ENCODE measurements at regions not wholly inside any gene's neighbourhood (a gene's known extent, or its start where the extent isn't known, plus 50 kb on each side); places are given as distances from the start of the nearest gene placed in this dataset.

DNA sequence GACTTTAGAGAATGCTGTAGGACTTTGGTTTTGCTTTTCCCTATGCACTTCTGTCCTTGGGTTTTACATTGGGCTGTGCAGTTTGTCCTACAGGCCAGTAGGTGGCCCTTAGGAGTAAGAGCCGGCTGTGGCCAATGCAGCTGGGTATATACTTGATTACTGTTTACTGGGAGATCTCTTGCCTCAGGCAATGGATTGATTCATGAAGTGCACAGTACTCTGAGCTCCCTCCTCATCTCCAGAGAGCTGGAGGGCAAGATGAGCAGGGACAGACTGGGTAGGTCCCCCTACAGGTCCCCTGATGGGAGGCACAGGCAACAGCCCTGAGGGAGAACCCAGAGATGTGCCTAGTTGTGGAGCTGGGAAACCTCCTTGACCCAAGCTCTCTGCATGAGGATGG lies 103.8 kb upstream of the QRFPR start:
- no peaks in the 10 kb centered on the region for H3K27me3 ChIP-seq (ENCODE audit: control insufficient read depth in 1 of 2, insufficient read depth in 1 of 2, low read length in 2 of 2)
- peak; percentile 64 for DNase-seq
- H2AFZ ChIP-seq (ENCODE audit: low read depth, low read length), result no peak overlapping the region
- H2BK12ac ChIP-seq (ENCODE audit: low read length in 2 of 2), result no peak overlapping the region
- no peak overlapping the region for H3K4me2 ChIP-seq (ENCODE audit: low read length, poor library complexity, severe bottlenecking)
- H3K4me1 ChIP-seq (ENCODE audit: control insufficient read depth, insufficient read depth, low read depth, low read length), result no peaks in the 10 kb centered on the region
- no peak overlapping the region for H3K4me3 ChIP-seq (ENCODE audit: insufficient read depth in 1 of 2, low read depth in 1 of 2, low read length in 2 of 2)
- H2AK5ac ChIP-seq (ENCODE audit: low read length, severe bottlenecking), result no peak overlapping the region
- H3K9me3 ChIP-seq (ENCODE audit: control insufficient read depth, low read length), result no peaks in the 10 kb centered on the region
- no peak overlapping the region for H3K4ac ChIP-seq (ENCODE audit: low read depth in 1 of 2, low read length in 2 of 2)
- no peak overlapping the region for H4K8ac ChIP-seq (ENCODE audit: low read length)
- WGBS, result 0% methylated on average over 1 of the region's 1 CpG
- no peak overlapping the region for H3K27ac ChIP-seq (ENCODE audit: low read length, poor library complexity, severe bottlenecking)
- no peaks in the 10 kb centered on the region for H3K79me1 ChIP-seq (replicated peaks; ENCODE audit: low read length, poor library complexity, severe bottlenecking)
- no peak overlapping the region for H3K23ac ChIP-seq (ENCODE audit: low read length in 2 of 2)
- H2BK15ac ChIP-seq (ENCODE audit: low read depth, poor library complexity, severe bottlenecking), result no peak overlapping the region
- H2BK5ac ChIP-seq (ENCODE audit: low read depth, low read length, poor library complexity, severe bottlenecking), result no peak overlapping the region
- no peak overlapping the region for H2BK120ac ChIP-seq (ENCODE audit: low read depth, low read length)
- no peak overlapping the region for H3K18ac ChIP-seq (ENCODE audit: low read depth in 1 of 2, low read length in 2 of 2)
- H4K91ac ChIP-seq (ENCODE audit: low read length), result no peak overlapping the region
- H3K14ac ChIP-seq (ENCODE audit: low read length in 2 of 2), result no peak overlapping the region
- no peaks in the 10 kb centered on the region for H3K36me3 ChIP-seq (ENCODE audit: control insufficient read depth in 1 of 2, insufficient read depth in 2 of 2, low read depth in 1 of 2, low read length in 2 of 2)
- H3K9ac ChIP-seq (ENCODE audit: low read length), result no peak overlapping the region

DNA sequence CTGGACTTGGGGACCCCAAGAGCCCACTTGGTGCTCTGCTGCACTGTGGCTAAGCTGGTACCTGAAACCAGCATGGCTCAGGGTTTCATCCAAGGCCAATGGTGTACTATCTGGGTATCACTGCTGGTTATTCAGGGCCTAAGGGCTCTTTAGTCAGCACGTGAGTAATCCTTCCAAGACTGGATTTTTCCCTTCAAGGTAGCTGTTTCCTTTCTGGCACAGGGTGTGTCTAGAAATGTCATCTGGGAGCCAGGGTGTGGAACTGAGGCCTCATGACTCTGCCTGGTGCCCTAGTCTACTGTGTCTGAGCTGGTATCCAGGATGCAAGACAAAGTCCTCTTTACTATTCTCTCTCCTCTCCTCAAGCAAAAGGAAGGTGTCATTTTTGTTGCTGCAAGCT lies 99.0 kb upstream of the QRFPR start:
- Histone ChIP-seq H3K79me1 (replicated peaks; ENCODE audit: low read length, poor library complexity, severe bottlenecking) (no peaks in the 10 kb centered on the region), H3K9me3 (ENCODE audit: control insufficient read depth, low read length) (no peaks in the 10 kb centered on the region), H3K36me3 (ENCODE audit: control insufficient read depth in 1 of 2, insufficient read depth in 2 of 2, low read depth in 1 of 2, low read length in 2 of 2) (no peaks in the 10 kb centered on the region), H3K9ac (ENCODE audit: low read length) (no peak overlapping the region), H3K14ac (ENCODE audit: low read length in 2 of 2) (no peak overlapping the region), H2AFZ (ENCODE audit: low read depth, low read length) (no peak overlapping the region), H3K18ac (ENCODE audit: low read depth in 1 of 2, low read length in 2 of 2) (no peak overlapping the region), H3K4me2 (ENCODE audit: low read length, poor library complexity, severe bottlenecking) (no peak overlapping the region), H3K4me1 (ENCODE audit: control insufficient read depth, insufficient read depth, low read depth, low read length) (no peaks in the 10 kb centered on the region), H2BK120ac (ENCODE audit: low read depth, low read length) (no peak overlapping the region), H3K4me3 (ENCODE audit: insufficient read depth in 1 of 2, low read depth in 1 of 2, low read length in 2 of 2) (no peak overlapping the region), H3K27me3 (ENCODE audit: control insufficient read depth in 1 of 2, insufficient read depth in 1 of 2, low read length in 2 of 2) (no peaks in the 10 kb centered on the region), H4K91ac (ENCODE audit: low read length) (no peak overlapping the region), H3K4ac (ENCODE audit: low read depth in 1 of 2, low read length in 2 of 2) (no peak overlapping the region), H3K27ac (ENCODE audit: low read length, poor library complexity, severe bottlenecking) (no peak overlapping the region), H2BK12ac (ENCODE audit: low read length in 2 of 2) (no peak overlapping the region), H4K8ac (ENCODE audit: low read length) (no peak overlapping the region), H2BK5ac (ENCODE audit: low read depth, low read length, poor library complexity, severe bottlenecking) (no peak overlapping the region), H2BK15ac (ENCODE audit: low read depth, poor library complexity, severe bottlenecking) (no peak overlapping the region), H2AK5ac (ENCODE audit: low read length, severe bottlenecking) (no peak overlapping the region), H3K23ac (ENCODE audit: low read length in 2 of 2) (no peak overlapping the region)
- no peak for DNase-seq
- WGBS, result 57% methylated on average over 1 of the region's 1 CpG

DNA sequence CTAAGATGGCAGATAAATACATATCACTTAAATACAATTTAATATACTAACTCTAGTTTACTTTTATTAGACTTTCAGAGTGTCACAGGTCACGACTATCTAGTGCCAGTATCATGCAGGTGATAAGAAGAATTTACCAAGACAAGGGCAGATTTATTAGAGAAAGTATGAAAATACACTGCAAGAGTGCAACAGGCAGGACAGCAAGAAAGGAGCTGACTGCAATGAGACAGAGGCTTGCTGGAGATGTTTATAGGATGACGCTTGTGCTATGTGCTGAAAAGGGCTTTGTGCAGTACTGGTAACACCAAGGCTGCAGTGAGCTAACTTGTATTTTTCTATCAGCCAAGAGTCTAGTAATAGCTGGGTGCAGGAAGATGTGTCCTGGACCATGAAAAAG lies 96.7 kb upstream of the QRFPR start:
- no peak overlapping the region for H3K18ac ChIP-seq (ENCODE audit: low read depth in 1 of 2, low read length in 2 of 2)
- no peak overlapping the region for H3K4ac ChIP-seq (ENCODE audit: low read depth in 1 of 2, low read length in 2 of 2)
- H3K4me2 ChIP-seq (ENCODE audit: low read length, poor library complexity, severe bottlenecking), result no peak overlapping the region
- no peak overlapping the region for H2AFZ ChIP-seq (ENCODE audit: low read depth, low read length)
- no peaks in the 10 kb centered on the region for H3K27me3 ChIP-seq (ENCODE audit: control insufficient read depth in 1 of 2, insufficient read depth in 1 of 2, low read length in 2 of 2)
- WGBS, result 81% methylated on average over 2 of the region's 2 CpGs
- H3K79me1 ChIP-seq (replicated peaks; ENCODE audit: low read length, poor library complexity, severe bottlenecking), result no peaks in the 10 kb centered on the region
- no peaks in the 10 kb centered on the region for H3K36me3 ChIP-seq (ENCODE audit: control insufficient read depth in 1 of 2, insufficient read depth in 2 of 2, low read depth in 1 of 2, low read length in 2 of 2)
- no peak overlapping the region for H2BK12ac ChIP-seq (ENCODE audit: low read length in 2 of 2)
- no peak overlapping the region for H4K91ac ChIP-seq (ENCODE audit: low read length)
- H3K4me3 ChIP-seq (ENCODE audit: insufficient read depth in 1 of 2, low read depth in 1 of 2, low read length in 2 of 2), result no peak overlapping the region
- H2BK5ac ChIP-seq (ENCODE audit: low read depth, low read length, poor library complexity, severe bottlenecking), result no peak overlapping the region
- H4K8ac ChIP-seq (ENCODE audit: low read length), result no peak overlapping the region
- no peak overlapping the region for H2BK120ac ChIP-seq (ENCODE audit: low read depth, low read length)
- H3K4me1 ChIP-seq (ENCODE audit: control insufficient read depth, insufficient read depth, low read depth, low read length), result no peaks in the 10 kb centered on the region
- no peak overlapping the region for H3K14ac ChIP-seq (ENCODE audit: low read length in 2 of 2)
- DNase-seq, result no peak
- H2BK15ac ChIP-seq (ENCODE audit: low read depth, poor library complexity, severe bottlenecking), result no peak overlapping the region
- H3K23ac ChIP-seq (ENCODE audit: low read length in 2 of 2), result no peak overlapping the region
- no peak overlapping the region for H2AK5ac ChIP-seq (ENCODE audit: low read length, severe bottlenecking)
- H3K9me3 ChIP-seq (ENCODE audit: control insufficient read depth, low read length), result no peaks in the 10 kb centered on the region
- no peak overlapping the region for H3K9ac ChIP-seq (ENCODE audit: low read length)
- no peak overlapping the region for H3K27ac ChIP-seq (ENCODE audit: low read length, poor library complexity, severe bottlenecking)

- no peak overlapping the region for H3K9ac ChIP-seq (ENCODE audit: low read length)
- H3K4ac ChIP-seq (ENCODE audit: low read depth in 1 of 2, low read length in 2 of 2), result no peak overlapping the region
- H3K4me1 ChIP-seq (ENCODE audit: control insufficient read depth, insufficient read depth, low read depth, low read length), result no peaks in the 10 kb centered on the region
- H3K4me2 ChIP-seq (ENCODE audit: low read length, poor library complexity, severe bottlenecking), result no peak overlapping the region
- H3K23ac ChIP-seq (ENCODE audit: low read length in 2 of 2), result no peak overlapping the region
- H2AFZ ChIP-seq (ENCODE audit: low read depth, low read length), result no peak overlapping the region
- no peak overlapping the region for H3K27ac ChIP-seq (ENCODE audit: low read length, poor library complexity, severe bottlenecking)
- DNase-seq, result no peak
- no peak overlapping the region for H4K8ac ChIP-seq (ENCODE audit: low read length)
- no peak overlapping the region for H2AK5ac ChIP-seq (ENCODE audit: low read length, severe bottlenecking)
- H3K14ac ChIP-seq (ENCODE audit: low read length in 2 of 2), result no peak overlapping the region
- no peaks in the 10 kb centered on the region for H3K9me3 ChIP-seq (ENCODE audit: control insufficient read depth, low read length)
- H2BK12ac ChIP-seq (ENCODE audit: low read length in 2 of 2), result no peak overlapping the region
- H3K79me1 ChIP-seq (replicated peaks; ENCODE audit: low read length, poor library complexity, severe bottlenecking), result no peaks in the 10 kb centered on the region
- no peaks in the 10 kb centered on the region for H3K36me3 ChIP-seq (ENCODE audit: control insufficient read depth in 1 of 2, insufficient read depth in 2 of 2, low read depth in 1 of 2, low read length in 2 of 2)
- H4K91ac ChIP-seq (ENCODE audit: low read length), result no peak overlapping the region
- H3K4me3 ChIP-seq (ENCODE audit: insufficient read depth in 1 of 2, low read depth in 1 of 2, low read length in 2 of 2), result no peak overlapping the region
- H2BK120ac ChIP-seq (ENCODE audit: low read depth, low read length), result no peak overlapping the region
- H3K18ac ChIP-seq (ENCODE audit: low read depth in 1 of 2, low read length in 2 of 2), result no peak overlapping the region
- no peak overlapping the region for H2BK5ac ChIP-seq (ENCODE audit: low read depth, low read length, poor library complexity, severe bottlenecking)
- no CpG with 5 or more reads among the region's 1 CpG for WGBS
- no peak overlapping the region for H2BK15ac ChIP-seq (ENCODE audit: low read depth, poor library complexity, severe bottlenecking)
- no peaks in the 10 kb centered on the region for H3K27me3 ChIP-seq (ENCODE audit: control insufficient read depth in 1 of 2, insufficient read depth in 1 of 2, low read length in 2 of 2)
Observed at GRCh38 chr4:121477079-121477478, 96.3 kb upstream of the QRFPR start.

Measured in mesenchymal stem cell (in vitro differentiated cells and primary cell).